ENCODE measurements at regions not wholly inside any gene's neighbourhood (a gene's known extent, or its start where the extent isn't known, plus 50 kb on each side); places are given as distances from the start of the nearest gene placed in this dataset.

DNA sequence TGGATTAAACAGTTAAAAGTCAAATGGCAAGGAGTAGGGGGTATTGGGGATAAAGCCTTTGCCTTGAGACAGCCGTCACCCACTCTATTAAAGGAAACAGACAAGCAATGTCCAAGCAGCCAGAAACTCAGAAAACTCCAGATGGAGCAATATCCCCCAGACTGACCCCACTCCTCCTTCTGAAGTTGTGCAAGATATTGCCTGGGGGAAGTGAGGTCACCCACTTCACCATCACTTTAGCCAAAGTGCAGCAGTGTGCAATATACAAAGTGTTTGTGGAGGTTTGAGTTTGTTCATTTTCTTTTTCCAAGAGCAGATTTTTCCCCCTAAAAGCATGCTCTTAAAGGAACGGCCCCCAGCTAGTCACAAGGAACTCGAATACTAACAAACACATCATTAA lies 125.1 kb downstream of the ETS2 start:
- no peak for DNase-seq (ENCODE audit: low spot score)

DNA sequence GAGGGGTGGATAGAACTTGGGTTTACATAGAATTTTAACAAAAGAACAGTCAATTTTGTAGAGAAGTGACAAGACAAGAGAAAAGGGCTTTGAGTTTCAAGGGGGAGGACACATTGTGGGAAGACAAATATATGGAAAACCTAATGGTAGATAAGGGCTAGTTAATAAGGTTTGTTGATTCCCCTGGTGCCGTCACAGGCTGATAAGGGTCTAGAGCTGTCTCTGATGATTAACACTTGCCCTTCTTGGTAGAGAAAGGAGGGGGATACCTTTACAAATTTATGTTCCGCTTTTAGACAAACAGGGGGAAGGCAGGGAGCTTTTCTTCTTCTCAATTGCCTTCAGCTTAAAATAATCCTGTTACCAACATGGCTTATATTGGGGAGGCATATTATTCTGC lies 124.3 kb downstream of the ETS2 start:
- no peak for DNase-seq (ENCODE audit: low spot score)

DNA sequence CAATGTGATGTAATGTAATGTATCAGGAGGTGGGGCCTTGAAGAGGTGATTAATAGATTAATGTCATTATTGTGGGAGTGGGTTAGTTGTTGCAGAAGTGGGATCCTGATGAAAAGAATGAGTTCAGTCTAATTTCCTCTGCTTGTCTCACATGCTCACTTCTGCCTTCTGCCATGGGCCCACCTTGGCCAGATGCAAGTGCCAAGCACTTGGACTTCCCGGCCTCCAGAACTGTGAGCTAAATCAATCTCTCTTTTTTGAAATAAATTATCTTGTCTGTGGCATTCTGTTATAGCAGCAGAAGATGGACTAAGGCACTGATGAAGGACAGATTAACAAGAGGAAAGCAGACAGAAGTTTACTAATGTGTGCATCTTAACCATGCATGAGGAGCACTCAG lies 123.9 kb downstream of the ETS2 start:
- no peak for DNase-seq (ENCODE audit: low spot score)

DNA sequence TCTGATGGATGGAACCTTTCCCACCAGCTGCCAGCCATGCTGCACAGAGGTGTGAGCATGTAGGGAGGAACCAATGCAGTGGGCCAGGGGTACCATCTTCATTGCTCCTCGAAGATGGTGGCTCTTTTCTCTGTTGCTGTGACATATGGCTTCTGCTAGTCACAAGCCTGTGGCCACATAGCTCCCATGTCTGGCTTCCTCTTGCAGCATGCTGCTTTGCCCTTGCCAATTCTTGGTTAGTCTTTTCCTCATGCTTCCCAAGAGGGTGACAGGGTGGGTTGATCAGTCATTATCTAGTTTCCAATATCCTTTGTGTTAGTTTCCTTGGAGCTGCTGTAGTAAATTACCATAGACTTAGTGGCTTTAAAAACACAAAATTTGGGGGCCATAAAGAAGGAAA lies 123.4 kb downstream of the ETS2 start:
- DNase-seq (ENCODE audit: low spot score) = no peak

DNA sequence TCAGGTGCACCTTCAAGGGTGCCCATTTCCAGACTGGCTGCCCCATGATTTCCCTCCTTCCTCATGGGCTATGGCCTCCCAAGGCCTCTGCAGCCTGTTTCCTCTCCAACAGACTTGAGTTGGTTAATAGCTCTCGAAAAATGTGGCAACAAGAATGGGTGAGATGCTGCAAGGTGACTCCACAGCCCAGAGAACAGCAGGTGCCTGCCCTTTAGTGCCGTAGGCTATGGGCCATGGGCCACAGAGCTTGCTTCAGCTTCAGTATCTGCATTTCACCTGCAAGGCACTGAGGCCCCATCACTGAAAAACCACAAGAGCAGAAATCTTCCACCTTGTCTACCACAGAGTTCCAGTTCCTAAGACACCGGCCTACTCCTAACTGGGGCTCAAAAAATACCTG lies 122.0 kb downstream of the ETS2 start:
- no peak for DNase-seq (ENCODE audit: low spot score)

DNA sequence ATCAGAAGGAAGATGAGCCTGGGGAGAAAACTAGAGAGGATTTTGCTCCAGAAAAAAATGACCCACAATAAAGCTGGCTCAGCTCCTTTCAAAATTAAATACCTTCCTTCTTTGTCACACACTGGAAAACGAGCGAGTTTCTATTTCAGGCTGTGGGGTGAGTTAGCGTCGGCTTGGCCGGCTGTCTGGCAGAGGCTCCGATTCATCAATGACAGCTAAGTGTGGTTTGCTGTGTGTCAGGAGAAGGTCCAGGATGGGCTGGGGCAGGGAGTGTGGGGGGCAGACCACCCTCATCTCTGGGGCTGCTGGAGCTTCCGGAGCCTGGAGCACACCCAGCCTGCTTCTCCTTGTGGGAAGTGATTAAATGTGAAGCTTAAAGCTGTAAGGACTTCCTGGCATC lies 120.2 kb downstream of the ETS2 start:
- peak; percentile 42 for DNase-seq (ENCODE audit: low spot score)

DNA sequence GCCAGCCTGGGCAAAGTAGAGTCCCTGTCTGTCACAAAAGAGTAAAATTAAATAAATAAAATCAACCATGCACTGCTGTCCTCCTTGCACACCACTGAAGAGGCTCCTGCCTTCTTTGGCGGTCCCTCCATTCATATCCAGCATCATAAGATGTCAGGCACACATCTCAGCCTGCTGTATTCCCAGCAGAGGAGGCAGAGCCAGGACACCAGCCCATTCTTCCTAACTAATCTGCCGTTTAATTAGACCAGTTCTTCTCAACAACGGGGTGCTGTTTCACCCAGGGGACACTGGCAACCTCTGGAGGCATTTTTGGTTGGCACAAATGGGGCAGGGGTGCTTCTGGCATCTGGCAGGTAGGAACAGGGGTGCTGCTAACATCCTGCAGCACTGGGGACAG lies 119.7 kb downstream of the ETS2 start:
- DNase-seq (ENCODE audit: low spot score) = no peak

DNA sequence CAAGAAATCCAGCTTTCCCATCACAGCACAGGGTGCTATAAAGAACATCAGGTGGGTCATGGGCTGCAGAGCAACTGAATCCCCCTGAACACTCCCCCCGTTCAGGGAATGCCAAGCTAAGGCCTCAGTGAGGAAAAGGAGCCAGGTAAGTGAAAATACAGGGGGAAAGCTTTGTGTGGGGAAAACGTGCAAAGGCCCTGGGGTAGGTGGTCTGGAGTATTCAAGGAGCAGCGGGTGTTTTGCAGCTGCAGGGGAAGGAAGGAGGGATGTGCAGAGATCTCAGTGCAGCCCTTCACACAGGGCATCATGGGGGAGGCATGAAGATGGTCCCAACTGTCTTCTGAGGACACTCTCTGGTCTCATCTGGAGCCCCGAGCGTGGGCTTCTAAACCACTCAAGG lies 119.2 kb downstream of the ETS2 start:
- DNase-seq (ENCODE audit: low spot score) = no peak

DNA sequence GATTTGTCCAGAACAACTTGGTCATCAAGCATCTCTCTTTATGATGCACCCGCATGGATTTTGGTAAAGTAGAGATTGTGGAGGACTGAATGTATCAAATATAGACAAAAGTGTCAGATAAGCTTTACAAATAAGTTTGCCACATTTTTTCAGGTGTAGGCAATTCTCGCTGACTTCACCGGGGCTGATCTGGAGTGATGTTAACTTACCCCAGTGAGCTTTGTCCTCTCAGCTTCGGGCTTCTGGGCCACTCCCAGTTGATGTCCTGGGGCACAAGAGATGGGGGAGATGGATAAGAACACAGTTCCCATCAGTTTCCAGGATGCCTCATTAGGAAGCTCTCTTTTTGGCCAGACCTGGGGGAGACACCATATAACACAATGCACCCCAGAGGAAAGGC lies 117.7 kb downstream of the ETS2 start:
- no peak for DNase-seq (ENCODE audit: low spot score)

DNA sequence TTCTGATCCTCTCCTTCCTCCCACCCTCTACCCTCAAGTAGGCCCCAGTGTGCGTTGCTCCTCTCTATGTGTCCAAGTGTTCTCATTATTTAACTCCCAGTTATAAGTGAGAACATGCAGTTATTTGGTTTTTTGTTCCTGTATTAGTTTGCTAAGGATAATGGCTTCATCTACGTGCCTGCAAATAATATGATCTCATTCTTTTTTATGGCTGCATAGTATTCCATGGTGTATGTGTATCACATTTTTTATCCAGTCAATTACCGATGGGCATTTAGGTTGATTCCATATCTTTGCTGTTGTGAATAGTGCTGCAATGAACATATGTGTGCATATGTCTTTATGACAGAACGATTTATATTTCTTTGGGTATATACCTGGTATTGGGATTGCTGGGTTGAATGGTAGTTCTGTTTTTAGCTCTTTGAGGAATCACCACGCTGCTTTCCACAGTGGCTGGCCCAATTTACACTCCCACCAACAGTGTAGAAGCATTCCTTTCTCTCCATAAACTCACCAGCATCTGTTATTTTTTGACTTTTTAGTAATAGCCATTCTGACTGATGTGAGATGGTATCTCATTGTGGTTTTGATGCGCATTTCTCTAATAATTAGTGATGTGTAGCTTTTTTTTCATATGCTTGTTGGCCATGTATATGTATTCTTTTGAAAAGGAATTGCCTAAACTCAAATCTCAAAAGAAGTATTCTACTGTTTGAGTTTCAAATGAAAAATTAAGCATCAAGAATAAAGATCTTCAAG lies 116.9 kb downstream of the ETS2 start:
- no peak for DNase-seq (ENCODE audit: low spot score)

DNA sequence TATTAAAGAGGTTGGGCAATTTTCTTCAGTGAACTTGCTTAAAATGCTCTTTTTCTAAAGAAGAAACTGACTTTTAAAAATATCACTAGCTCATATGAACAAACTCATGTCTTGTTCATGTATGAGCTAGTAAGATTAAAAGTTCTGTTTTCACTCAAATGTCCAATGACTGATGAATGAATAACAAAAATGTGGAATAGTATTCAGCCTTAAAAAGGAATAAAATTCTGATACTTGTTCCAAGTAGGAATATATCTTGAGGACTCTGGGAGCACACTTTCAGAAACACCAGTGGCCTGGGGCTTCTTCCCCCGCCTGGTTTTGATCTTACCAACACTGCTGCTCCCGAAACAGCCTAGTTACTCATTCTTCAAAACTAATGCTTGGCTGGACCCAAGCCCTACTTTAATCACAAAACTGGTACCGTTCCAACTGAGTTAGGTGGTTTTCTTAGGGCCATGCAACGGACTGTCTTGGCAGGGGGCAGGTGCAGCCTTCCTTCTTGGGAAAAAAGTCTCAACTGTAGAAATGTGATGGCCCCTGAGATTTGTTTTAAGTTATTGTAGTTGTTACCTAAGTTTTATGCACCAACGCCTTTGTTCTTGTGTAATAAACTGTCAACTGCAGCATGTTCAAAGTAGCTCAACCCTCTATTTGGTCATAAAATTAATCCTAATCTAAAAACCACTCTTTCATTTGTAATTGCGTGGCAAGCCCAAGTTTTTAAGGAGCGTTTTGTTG lies 116.0 kb downstream of the ETS2 start:
- peak; percentile 84 for DNase-seq (ENCODE audit: low spot score)

DNA sequence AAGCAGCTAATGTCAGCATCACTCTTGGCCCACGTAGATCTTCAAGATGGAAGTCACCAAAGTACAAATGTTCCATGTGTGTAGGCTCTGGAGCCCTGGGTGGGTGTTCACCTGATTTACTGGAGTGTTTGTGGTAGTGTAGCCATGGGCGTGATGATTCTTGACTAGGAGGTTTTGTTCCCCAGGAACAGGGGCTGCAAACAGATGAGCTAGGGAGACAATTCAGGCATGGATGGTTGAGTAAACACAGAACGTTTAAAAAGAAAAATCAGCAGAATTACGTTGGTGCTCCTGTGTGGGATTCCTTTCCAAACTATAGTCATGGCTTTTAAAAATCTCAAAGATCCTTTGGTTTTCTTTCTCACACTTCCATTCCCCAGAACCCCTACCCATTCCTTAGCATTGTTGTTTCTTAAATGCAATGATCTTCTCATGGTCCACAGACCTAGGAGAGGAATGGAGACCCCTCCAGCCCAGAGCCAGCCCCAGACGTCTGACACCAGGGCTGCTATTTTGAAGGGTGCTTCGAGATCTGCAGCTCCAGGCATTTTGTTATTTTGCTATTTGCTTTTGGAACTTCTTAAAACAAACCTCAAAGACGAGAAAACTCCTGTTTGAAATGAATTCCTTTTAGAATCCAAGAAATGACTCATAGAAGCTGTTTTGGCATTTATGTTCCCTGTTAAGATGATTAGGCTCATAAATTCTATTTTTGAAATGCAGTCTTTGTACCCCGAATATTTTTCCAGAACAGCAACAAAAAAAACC lies 115.1 kb downstream of the ETS2 start:
- peak; percentile 73 for DNase-seq (ENCODE audit: low spot score)

DNA sequence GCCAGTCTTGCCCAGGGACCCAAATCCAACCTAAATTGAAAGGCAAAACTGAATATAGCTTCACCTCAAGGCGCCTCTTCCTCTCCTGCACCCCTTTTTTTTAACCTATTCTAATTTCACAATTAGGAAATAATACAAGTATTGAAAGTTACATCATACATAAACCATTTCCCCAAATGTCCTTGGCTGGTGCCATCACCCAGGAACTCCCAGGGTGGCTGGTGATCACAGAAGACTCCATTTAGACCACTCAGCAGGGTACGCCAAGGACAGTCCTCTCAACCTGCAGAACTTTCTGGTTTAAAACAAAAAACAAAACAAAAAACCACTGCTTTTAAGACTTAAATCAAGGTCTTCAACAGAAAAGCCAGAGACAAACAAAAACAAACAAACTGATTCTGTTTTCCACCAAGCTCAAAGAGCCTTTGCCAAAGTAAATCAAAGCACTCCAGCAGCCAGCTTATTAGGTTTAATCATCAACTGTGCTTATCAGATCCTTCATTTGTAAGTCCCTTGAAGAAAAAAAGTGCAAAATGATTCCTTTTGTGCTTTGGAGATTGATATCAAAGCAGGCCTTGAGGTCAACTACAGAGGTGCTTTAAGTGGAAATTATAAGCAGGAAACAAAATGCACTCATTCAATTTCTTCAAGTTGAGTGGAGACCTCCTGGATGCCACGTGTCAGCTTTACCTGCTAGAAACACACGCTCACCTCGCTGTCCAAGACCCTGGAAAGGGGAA lies 113.0 kb downstream of the ETS2 start:
- peak; percentile 65 for DNase-seq (ENCODE audit: low spot score)

DNA sequence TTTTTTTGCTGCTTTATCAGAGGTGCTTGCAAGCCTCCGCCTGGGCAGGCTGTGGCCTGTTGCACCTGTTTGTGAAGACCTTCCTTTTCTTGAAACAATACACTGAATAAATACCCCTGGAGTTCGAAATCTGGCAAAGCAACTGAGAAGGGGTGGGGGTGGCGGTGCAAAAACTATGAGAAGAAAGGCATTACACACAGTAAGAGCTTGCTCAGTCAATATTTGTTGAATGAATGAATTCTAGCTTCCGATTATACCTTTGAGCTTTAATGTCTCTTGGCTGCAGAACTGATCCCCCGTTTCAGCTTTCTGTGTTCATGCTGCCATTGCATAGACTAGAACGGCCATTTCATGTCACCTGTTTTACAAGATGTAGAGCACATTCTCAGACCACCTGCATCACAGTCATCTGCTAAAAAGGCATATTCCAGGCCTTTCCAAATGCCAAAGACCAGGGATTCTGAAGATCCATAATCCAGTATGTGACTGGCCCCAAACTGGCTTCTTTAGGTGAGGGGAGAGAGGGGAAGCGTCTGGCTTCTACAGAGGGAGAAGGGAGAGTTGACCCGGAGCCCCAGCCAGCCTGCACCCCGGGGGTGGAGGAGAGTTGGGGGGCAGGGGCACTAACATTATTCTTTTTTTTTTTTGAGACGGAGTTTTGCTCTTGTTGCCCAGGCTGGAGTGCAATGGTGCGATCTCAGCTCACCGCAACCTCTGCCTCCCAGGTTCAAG lies 111.5 kb downstream of the ETS2 start:
- no peak for DNase-seq (ENCODE audit: low spot score)

DNA sequence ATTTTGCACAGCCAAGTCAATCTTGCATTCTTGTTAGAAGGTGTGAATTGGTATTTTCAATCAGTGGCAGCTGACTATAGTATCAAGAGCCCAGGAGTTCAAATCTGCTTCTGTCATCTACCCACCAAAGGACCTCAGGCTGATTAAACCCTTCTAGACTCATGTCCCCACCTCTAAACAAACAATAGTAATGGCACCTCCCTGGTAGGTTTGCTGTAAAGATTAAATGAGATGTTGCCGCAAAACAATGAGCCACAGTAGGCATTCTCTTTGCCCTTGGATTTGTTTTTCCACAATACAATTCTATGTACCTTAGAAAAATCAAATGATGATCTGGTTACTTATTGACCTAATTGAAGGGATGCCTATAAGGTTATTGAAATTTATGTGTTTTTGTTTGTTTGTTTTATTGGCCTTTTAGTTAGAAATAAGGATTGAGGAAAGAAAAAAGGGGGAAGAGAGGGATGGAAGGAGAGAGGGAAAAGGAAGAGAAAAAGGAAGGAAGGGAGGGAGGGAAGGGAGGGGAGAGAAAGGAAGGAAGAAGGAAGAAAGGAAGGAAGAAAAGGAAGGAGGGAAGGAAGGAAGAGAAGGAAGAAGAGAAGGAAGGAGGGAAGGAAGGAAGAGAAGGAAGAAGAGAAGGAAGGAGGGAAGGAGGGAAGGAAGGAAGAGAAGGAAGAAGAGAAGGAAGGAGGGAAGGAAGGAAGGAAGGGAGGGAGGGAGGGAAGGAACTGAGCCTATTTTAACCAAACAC lies 110.7 kb downstream of the ETS2 start:
- no peak for DNase-seq (ENCODE audit: low spot score)

DNA sequence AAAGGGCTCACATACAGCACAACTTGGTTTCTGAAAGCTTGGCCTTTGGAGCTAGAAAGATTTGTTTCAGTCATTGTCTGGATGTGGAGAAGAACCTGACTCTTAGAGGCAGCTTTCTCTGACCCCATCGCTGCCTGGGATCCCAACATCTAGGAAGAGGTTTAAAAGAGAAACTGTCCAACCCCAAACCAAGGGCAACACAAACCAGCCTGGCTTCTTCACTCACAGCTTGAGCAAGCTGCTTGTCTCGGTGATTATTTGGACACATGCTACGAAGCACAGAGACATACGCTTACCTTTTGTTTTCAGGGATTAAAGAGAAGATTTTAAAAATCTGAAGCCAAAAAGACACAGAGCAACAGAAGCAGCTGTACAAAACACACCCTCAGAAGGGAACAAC lies 109.8 kb downstream of the ETS2 start:
- no peak for DNase-seq (ENCODE audit: low spot score)

DNA sequence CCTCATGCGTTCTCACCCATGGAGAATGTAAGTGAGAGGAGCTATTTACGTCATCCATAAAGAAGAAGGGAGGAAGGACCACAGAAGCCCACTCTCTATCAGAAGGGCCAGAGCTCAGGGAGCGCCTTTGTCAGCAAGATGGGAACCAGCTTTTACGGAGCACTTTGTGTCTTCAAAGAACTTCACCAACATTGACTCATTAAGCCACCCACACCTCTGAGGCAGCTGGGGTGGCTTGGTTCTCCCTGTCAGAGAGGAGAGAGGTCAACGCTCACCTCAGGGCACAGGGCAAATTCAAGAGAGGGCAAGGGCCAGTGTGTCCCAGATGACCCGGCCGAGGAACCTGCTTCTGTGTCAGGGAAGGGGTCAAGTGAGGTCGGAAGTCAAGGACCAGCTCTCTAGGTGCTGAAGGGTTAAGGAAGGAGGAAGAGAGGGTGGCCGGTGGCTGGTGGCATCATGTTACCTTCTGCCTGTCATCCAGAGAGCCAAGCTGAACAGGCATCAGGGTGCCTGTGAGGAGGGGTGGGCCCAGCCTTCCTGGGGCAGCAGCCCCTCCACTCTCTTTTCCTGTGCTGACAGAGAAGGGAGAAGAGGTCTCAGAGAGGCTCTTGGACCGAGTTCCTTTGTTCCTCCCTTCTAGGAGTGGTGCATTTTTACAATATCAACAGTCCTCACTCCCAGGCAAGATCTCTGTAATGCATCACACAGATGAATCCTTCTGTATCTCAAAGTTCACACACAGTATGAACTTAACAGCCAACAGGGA lies 109.0 kb downstream of the ETS2 start:
- DNase-seq (ENCODE audit: low spot score) = peak; percentile 40

DNA sequence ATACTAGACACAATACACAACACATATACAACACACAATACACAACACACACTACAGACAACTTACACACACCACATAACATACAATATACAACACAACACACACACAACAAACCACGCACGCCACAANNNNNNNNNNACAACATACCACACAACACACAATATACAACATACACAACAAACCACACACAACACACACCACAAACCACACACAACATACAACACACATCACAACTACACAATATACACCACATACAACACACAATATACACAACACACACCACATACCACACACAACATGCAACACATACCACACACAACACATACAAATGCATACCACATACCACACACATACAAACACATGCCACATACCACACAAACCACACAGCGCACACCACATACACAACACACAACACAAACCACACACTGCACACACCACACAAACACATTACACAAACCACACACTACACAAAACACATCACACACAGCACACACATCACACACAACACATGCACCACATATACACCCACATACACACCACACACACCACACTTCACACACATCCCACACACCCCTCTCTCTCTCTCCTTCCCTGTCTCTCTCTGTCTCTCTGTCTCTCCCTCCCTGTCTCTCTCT lies 108.3 kb downstream of the ETS2 start:
- no peak for DNase-seq (ENCODE audit: low spot score)

DNA sequence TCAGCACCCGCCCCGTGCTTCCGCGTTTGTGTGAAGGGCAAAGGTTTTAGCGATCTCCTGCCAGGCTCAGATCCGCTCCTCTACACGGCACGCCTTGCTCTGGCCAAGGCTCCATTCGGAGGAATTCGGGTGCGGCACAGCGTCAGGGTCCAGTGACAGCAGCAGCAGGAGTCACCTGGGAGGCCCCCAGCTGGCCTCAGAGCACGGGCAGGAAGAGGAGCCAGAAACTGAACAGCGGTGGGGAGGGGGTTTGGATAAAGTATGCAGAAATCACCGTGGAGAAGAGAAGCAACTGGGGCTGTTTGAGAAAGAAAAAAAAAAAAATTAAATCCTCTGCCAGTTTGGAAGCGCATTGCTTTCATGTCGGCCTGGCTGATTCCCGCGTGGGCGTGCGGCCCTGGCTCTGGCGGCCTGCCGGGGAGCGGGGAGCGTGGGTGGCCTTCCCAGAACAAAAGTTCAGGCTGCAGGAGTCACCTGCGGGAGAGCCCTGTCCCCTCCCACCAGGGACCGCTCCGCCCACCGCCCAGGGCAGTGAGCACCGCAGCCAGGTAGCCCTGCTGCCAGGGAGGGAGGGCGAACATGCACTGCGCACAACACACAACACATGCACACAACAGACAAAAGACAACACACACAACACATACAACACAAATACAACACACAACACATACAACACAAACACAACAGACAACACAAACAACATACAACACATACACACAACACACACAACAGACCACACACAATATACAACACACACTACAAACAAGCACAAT lies 107.6 kb downstream of the ETS2 start:
- peak; percentile 96 for DNase-seq (ENCODE audit: low spot score)

Measured in LoVo (cell line).